CD1c-positive myeloid dendritic cell (primary cell): ENCODE measurements at regions not wholly inside any gene's neighbourhood (a gene's known extent, or its start where the extent isn't known, plus 50 kb on each side); places are given as distances from the start of the nearest gene placed in this dataset.

Source experiments
- DNase-seq: peaks from one replicate; pipeline ENCODE4 v3.0.0-alpha.2; 2016; ENCODE audit errors: extremely low spot score

- DNase-seq, result no peak
These were observed 68.1 kb downstream of the TEKT4 start for GRCh38 chr2:94939349-94939748.

- no peak for DNase-seq
These were observed 76.1 kb downstream of the TEKT4 start for GRCh38 chr2:94947097-94948016.

- no peak for DNase-seq
These were observed 69.8 kb upstream of the MAL start for GRCh38 chr2:94955702-94956101.

GRCh38 chr2:94956797-94957391 lies 68.6 kb upstream of the MAL start:
- DNase-seq, result peak; percentile 29

- no peak for DNase-seq
These were observed 67.3 kb upstream of the MAL start for GRCh38 chr2:94958245-94958644.

- DNase-seq, result no peak
These were observed 65.2 kb upstream of the MAL start for GRCh38 chr2:94960266-94960665.

- no peak for DNase-seq
These were observed 64.8 kb upstream of the MAL start for GRCh38 chr2:94960751-94961150.

GRCh38 chr2:94964193-94964592 lies 61.3 kb upstream of the MAL start:
- DNase-seq, result no peak

GRCh38 chr2:94966689-94967088 lies 58.8 kb upstream of the MAL start:
- no peak for DNase-seq

GRCh38 chr2:94970353-94970752 lies 55.2 kb upstream of the MAL start:
- no peak for DNase-seq
